IPS-18a (cell line): ENCODE measurements at regions not wholly inside any gene's neighbourhood (a gene's known extent, or its start where the extent isn't known, plus 50 kb on each side); places are given as distances from the start of the nearest gene placed in this dataset.

Experiments
- H3K27ac ChIP-seq: one replicate; pipeline ENCODE4 v1.5.1; 2013; ENCODE audit warnings: low read length
- H3K27me3 ChIP-seq: one replicate; pipeline ENCODE4 v1.6.1; 2013; ENCODE audit warnings: mild to moderate bottlenecking, low read length; ENCODE audit not compliant: control insufficient read depth, insufficient read depth
- H3K36me3 ChIP-seq: one replicate; pipeline ENCODE4 v1.6.1; 2013; ENCODE audit warnings: low read depth, low read length; ENCODE audit not compliant: control insufficient read depth
- H3K4me1 ChIP-seq: one replicate; pipeline ENCODE4 v1.6.1; 2013; ENCODE audit warnings: low read depth, low read length; ENCODE audit not compliant: control insufficient read depth
- H3K4me3 ChIP-seq: one replicate; pipeline ENCODE4 v1.5.1; 2013; ENCODE audit warnings: low read length
- H3K9ac ChIP-seq: one replicate; pipeline ENCODE4 v1.6.1; 2013; ENCODE audit warnings: mild to moderate bottlenecking, low read length, moderate library complexity
- H3K9me3 ChIP-seq: one replicate; pipeline ENCODE4 v1.6.1; 2013; ENCODE audit warnings: low read depth, low read length; ENCODE audit not compliant: control insufficient read depth

DNA sequence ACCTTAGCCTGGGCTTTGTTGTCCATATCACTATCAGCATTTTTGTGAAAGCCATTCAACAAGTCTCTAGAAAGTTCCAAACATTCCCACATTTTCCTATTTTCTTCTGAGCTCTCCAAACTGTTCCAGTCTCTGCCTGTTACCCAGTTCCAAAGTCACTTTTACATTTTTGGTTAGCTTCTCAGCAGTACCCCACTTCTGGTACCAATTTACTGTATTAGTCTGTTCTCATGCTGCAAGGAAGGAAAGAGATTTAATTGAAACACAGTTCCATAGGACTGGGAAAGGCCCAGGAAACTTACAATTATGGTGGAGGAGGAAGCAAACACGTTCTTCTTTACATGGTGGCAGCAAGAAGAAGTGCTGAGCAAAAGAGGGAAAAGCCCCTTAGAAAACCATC, 247.2 kb upstream of the B3GALT2 start:
- Histone ChIP-seq H3K27ac (no peak overlapping the region), H3K4me3 (no peak overlapping the region), H3K4me1 (no peaks in the 10 kb centered on the region), H3K36me3 (no peaks in the 10 kb centered on the region), H3K9me3 (peaks cover 11% of the 10 kb centered on the region), H3K27me3 (no peaks in the 10 kb centered on the region), H3K9ac (no peak overlapping the region)

DNA sequence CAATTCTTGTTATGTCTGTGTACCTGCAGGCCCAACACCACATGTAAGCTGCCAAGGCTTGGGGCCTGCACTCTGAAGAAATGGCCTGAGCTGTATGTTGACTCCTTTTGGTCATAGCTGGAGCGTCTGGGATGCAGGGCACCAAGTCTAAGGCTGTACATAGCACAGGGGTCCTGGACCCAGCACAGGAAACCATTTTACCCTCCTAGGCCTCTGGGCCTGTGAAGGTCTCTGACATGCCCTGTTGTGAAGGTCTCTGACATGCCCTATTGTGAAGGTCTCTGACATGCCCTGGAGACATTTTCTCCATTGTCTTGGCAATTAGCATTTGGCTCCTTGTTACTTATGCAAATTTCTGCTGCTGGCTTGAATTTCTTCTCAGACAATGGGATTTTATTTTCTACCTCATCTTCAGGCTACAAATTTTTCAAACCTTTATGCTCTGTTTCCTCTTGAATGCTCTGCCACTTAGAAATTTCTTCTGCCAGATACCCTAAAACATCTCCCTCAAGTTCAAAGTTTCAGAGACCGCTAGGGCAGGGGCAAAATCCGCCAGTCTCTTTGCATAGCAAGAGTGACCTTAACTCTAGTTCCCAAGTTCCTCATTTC, 246.7 kb upstream of the B3GALT2 start:
- H3K4me3 ChIP-seq: no peak overlapping the region
- no peaks in the 10 kb centered on the region for H3K36me3 ChIP-seq
- H3K4me1 ChIP-seq: no peaks in the 10 kb centered on the region
- H3K9ac ChIP-seq: no peak overlapping the region
- peaks cover 11% of the 10 kb centered on the region for H3K9me3 ChIP-seq
- no peak overlapping the region for H3K27ac ChIP-seq
- H3K27me3 ChIP-seq: no peaks in the 10 kb centered on the region

DNA sequence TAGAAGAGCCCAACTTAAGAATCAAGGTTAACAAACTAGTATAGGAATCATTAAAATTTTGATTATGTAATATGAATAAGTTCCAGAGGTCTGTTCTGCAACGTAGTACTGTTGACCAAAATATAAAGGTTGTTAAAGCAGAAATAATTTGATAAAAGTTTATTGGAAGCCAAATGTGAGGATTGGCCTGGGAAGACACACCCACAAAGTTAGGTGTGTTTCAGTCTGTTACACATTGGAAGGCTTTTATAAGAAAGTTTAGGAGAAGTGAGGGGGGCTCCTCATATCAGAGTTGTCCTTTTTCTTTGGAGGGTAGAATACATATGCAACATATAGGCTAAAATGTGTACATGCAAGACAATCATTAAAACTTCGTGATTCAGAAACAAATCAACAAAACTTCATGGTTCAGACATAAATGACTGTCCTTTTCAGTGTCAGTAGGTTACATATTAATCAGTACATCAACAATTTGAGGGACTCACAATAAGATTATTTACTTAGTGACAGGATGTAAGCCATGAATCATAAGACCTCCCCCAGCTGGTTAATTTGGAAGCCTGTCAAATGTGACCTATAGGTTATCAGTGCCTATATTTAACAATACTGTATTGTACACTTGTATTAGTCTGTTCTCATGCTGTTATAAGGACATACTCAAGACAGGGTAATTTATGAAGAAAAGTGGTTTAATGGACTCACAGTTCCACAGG, 245.0 kb upstream of the B3GALT2 start:
- H3K9me3 ChIP-seq: peaks cover 11% of the 10 kb centered on the region
- H3K27ac ChIP-seq: no peak overlapping the region
- H3K4me1 ChIP-seq: no peaks in the 10 kb centered on the region
- no peak overlapping the region for H3K4me3 ChIP-seq
- H3K36me3 ChIP-seq: no peaks in the 10 kb centered on the region
- H3K9ac ChIP-seq: no peak overlapping the region
- no peaks in the 10 kb centered on the region for H3K27me3 ChIP-seq

DNA sequence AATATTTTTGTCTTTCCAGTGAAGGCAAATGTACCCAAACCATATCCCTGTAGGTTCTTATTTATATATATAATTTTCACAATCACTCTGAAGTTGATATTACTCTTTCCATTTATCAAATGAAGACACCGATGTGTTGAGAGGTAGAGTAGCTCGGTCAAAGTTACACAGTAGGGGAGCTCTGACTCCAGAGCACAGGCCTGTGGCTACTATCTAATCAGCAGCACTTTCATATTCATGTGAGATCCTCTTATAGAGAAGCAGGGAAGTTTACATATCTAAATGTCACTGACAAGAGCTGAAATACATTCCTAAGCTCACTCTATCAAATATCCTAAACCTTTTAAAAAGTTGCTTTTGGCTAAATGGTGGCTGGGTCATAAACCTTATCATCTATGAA, 241.1 kb upstream of the B3GALT2 start:
- no peak overlapping the region for H3K4me3 ChIP-seq
- H3K9me3 ChIP-seq: peaks cover 3% of the 10 kb centered on the region
- H3K27me3 ChIP-seq: no peaks in the 10 kb centered on the region
- H3K9ac ChIP-seq: no peak overlapping the region
- no peaks in the 10 kb centered on the region for H3K4me1 ChIP-seq
- no peak overlapping the region for H3K27ac ChIP-seq
- H3K36me3 ChIP-seq: no peaks in the 10 kb centered on the region

DNA sequence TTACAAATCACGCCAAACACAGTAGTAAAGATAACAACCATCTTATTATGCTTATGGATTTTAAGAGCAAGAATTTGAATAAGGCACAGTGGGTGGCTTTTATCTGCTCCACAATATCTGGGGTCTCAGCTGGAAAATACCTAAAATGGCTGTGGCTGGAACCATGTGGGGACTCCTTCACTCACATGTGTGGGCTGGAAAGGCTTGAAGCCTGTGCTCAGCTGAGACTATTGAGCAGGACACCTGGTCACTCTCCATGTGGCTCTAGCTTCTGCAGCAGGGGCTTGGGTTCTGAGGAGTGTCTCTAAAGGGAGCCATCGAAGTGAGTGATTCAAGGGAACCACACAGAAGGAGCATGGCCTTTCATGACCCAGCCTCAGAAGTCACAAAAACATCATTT, 239.6 kb upstream of the B3GALT2 start:
- no peaks in the 10 kb centered on the region for H3K9me3 ChIP-seq

DNA sequence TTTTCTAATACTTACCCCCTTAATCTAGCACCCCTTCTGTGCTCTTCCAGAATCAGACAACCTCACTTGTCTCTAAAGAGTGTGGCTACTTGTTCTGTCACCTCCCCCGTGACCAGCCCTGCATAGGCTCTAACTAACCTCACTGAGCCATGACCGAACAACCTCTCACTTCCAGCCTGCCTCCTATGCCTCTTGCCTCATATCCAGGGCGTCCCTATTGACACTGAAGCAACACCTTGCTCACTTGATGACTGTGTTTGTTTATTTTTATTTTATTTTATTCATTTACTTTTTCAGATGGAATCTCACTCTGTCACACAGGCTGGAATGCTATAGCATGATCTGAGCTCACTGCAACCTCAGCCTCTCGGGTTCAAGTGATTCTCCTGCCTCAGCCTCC, 235.1 kb upstream of the B3GALT2 start:
- no peaks in the 10 kb centered on the region for H3K27me3 ChIP-seq
- H3K36me3 ChIP-seq: no peaks in the 10 kb centered on the region
- no peak overlapping the region for H3K9ac ChIP-seq
- H3K9me3 ChIP-seq: no peaks in the 10 kb centered on the region
- H3K27ac ChIP-seq: no peak overlapping the region
- H3K4me1 ChIP-seq: peaks cover 1% of the 10 kb centered on the region
- no peak overlapping the region for H3K4me3 ChIP-seq

More for the DNA sequence above, 239.6 kb upstream of the B3GALT2 start:
- no peaks in the 10 kb centered on the region for H3K27me3 ChIP-seq
- no peak overlapping the region for H3K4me3 ChIP-seq
- H3K9ac ChIP-seq: no peak overlapping the region
- no peak overlapping the region for H3K27ac ChIP-seq
- H3K36me3 ChIP-seq: no peaks in the 10 kb centered on the region
- H3K4me1 ChIP-seq: no peaks in the 10 kb centered on the region

DNA sequence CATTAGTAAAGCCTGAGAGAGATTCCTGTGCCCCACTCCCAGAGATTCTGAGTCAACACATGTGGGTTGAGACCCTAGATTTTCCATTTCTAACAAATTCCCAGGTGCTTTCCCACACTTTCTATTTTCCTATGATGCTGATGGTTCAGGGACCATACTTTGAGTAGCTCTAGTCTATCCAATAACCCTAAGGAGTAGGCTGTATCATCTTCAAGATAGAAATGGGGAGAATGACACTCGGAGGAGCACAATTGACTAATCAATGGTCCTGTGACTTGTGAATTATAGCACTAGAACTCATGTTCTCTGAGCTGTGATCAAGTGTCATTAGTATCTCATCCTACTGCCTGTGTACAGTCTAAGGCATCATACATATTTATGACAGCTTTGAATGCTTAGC, 232.9 kb upstream of the B3GALT2 start:
- Histone ChIP-seq H3K27me3 (no peaks in the 10 kb centered on the region), H3K9ac (no peak overlapping the region), H3K27ac (no peak overlapping the region), H3K4me1 (peaks cover 6% of the 10 kb centered on the region), H3K4me3 (no peak overlapping the region), H3K36me3 (no peaks in the 10 kb centered on the region), H3K9me3 (no peaks in the 10 kb centered on the region)

DNA sequence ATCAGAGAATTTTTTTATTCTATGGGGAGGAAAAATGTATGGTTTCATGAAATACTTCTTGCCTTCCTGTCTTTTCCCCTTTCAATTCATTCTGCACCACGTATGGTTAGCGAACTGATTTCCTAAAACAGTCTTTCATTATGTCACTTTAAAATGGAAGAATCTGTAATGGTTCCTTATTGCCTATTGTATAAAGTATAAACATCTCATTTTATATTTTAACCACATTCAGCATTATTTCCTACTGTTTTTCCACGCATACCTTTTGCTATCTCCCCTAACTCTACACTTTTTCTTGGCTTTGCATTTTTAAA, 232.3 kb upstream of the B3GALT2 start:
- no peak overlapping the region for H3K9ac ChIP-seq
- no peak overlapping the region for H3K4me3 ChIP-seq

DNA sequence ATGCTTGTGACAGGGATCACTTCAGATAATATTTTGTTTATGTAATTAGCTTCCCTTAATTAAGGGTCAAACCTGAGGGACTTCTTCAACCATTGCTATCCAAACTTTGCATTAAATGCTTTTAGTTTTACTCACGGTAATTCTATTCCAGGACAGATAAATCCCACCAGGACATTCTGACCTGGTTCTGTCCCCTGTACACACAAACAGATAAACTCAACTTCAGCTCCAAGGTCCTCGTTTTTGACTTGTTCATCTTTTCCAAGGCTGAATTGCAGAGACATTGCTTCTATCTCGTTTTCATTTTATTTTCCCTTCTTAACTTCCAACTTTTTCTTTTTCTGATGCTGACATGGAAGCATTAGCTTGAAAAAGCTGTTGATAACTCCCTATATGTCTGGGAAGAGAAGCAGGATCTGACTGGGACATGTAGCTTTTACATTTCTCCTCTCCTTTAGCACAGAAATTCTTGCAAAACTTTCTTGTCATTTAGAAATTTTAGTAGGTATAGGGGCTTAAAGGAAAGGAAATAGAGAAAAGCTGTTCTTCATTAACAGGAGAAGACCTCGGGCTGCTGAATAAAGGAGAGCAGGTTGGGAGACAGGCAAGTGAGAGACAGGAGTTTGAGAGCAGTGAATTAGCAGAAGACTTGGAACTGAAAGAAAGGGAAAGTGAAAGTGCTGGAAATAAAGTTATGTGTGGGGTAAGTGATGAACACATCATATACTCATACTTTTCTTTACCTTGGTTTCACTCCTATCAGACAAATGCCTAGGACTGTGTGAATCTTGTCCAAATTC, 231.7 kb upstream of the B3GALT2 start:
- H3K36me3 ChIP-seq: no peaks in the 10 kb centered on the region
- no peaks in the 10 kb centered on the region for H3K27me3 ChIP-seq
- H3K4me1 ChIP-seq: peaks cover 6% of the 10 kb centered on the region
- no peaks in the 10 kb centered on the region for H3K9me3 ChIP-seq
- no peak overlapping the region for H3K9ac ChIP-seq
- H3K27ac ChIP-seq: no peak overlapping the region
- H3K4me3 ChIP-seq: no peak overlapping the region

More for the DNA sequence above, 232.3 kb upstream of the B3GALT2 start:
- H3K27ac ChIP-seq: no peak overlapping the region
- peaks cover 6% of the 10 kb centered on the region for H3K4me1 ChIP-seq
- H3K27me3 ChIP-seq: no peaks in the 10 kb centered on the region
- H3K9me3 ChIP-seq: no peaks in the 10 kb centered on the region
- H3K36me3 ChIP-seq: no peaks in the 10 kb centered on the region

DNA sequence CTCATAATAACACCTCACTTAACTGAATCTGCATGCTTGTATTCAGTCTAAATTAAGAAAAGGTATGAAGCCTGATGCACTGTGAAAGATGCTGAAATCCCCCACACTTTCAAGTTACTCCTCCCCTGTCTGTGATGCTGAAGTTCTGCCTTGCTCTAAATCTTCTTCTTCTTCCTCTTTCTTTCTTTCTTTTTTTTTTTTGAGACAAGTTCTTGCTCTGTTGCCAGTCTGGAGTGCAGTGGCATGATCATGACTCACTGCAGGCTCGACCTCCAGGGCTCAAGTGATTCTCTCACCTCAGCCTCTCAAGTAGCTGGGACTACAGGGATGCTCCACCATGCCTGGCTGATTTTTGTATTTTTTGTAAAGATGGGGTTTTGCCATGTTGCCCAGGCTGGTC, 231.0 kb upstream of the B3GALT2 start:
- no peak overlapping the region for H3K9ac ChIP-seq
- no peaks in the 10 kb centered on the region for H3K9me3 ChIP-seq
- H3K4me3 ChIP-seq: no peak overlapping the region
- peaks cover 6% of the 10 kb centered on the region for H3K4me1 ChIP-seq
- H3K36me3 ChIP-seq: no peaks in the 10 kb centered on the region
- no peaks in the 10 kb centered on the region for H3K27me3 ChIP-seq
- no peak overlapping the region for H3K27ac ChIP-seq

DNA sequence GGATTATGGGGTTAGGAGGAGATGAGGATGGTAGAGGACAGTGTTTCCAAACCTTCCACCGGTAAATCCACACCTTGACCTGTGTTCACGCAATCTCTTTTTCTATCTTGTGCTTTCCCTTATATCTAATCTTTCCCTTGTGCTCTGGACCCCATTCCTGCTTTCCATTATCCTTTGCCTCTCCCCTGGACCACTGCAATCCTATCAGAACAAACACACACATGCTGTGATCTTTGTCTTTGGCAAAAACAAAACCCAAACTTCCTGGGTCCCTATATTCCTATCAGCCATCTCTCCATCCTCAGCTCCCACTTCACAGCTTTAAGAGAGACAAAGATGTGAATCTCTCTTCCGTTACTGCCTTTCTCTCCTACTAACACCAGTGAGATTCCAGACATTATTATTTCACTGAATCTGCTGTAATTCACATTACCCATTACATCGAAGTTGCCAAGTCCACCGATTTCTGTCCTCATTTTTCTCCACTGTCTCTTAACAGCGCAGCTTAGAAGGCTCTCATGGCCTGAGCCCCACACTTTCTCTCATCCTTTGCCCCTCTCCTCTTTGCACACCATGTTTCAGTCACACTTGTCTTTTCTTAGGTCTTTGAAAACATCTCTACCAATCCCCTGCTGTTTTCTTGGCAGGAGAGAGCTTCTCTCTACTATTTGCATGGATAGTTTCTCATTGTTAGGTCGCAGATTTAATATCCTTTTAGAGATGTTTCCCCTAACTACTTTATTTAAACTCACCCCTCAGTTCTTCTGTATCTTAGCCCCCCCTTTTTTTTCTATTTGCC, 230.0 kb upstream of the B3GALT2 start:
- H3K9me3 ChIP-seq: no peaks in the 10 kb centered on the region
- no peaks in the 10 kb centered on the region for H3K36me3 ChIP-seq
- H3K4me3 ChIP-seq: no peak overlapping the region
- no peaks in the 10 kb centered on the region for H3K27me3 ChIP-seq
- no peak overlapping the region for H3K27ac ChIP-seq
- H3K9ac ChIP-seq: no peak overlapping the region
- peaks cover 6% of the 10 kb centered on the region for H3K4me1 ChIP-seq
